Neural crest cell (in vitro differentiated cells): ENCODE measurements at regions not wholly inside any gene's neighbourhood (a gene's known extent, or its start where the extent isn't known, plus 50 kb on each side); places are given as distances from the start of the nearest gene placed in this dataset.

Experiments used
- DNase-seq: peaks from one replicate; pipeline ENCODE4 v3.0.0; 2021; ENCODE audit warnings: low read depth, mixed read lengths, low spot score
- H3K27ac Mint-ChIP-seq: one replicate; pipeline ENCODE4 v1.8.0; 2021; ENCODE audit warnings: mild to moderate bottlenecking, mixed read lengths; ENCODE audit not compliant: unreplicated experiment
- H3K27me3 Mint-ChIP-seq: 2 replicates; pipeline ENCODE4 v1.8.0; 2021; ENCODE audit warnings: low read depth, mild to moderate bottlenecking, mixed read lengths
- H3K36me3 Mint-ChIP-seq: 2 replicates; pipeline ENCODE4 v1.8.0; 2021; ENCODE audit warnings: low read depth, mild to moderate bottlenecking, mixed read lengths
- H3K4me1 Mint-ChIP-seq: 2 replicates; pipeline ENCODE4 v1.8.0; 2021; ENCODE audit warnings: mixed read lengths
- H3K4me3 Mint-ChIP-seq: one replicate; pipeline ENCODE4 v1.8.0; 2021; ENCODE audit warnings: mild to moderate bottlenecking, mixed read lengths
- H3K9me3 Mint-ChIP-seq: 2 replicates; pipeline ENCODE4 v1.8.0; 2021; ENCODE audit warnings: mixed read lengths
- TF ChIP-seq, protein P1 (sequence below): fragments of 200-600 bp; sonication (generic); conservative IDR thresholded peaks from 2 replicates; pipeline ENCODE4 v1.5.0; 2021; ENCODE audit warnings: antibody characterized with exemption, mild to moderate bottlenecking

DNA sequence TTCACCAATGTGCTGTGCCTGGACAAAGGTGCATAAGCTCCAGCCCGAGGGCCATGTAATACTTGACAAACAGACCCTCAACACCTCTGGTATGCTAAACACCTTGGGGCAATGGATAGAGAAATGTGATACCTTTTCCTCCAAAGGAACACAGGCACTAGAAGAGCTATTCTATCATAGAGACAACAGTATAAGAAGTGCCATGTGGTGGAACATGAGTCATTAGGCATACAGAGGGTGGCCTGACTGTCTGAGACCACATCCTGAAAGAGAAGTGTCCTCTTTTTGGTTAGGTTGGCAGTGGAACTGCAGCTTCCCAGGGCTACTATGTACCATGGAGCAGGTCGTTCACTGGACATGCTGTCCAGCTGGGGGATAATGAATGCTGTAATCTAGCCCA lies 153.9 kb downstream of the INSIG2 start:
- H3K4me3 Mint-ChIP-seq = no peak overlapping the region
- peaks cover 5% of the 10 kb centered on the region for H3K36me3 Mint-ChIP-seq
- peaks cover 4% of the 10 kb centered on the region for H3K27me3 Mint-ChIP-seq
- H3K27ac Mint-ChIP-seq = peak overlapping the region; percentile 53
- DNase-seq = no peak
- TF ChIP-seq, protein P1, sequence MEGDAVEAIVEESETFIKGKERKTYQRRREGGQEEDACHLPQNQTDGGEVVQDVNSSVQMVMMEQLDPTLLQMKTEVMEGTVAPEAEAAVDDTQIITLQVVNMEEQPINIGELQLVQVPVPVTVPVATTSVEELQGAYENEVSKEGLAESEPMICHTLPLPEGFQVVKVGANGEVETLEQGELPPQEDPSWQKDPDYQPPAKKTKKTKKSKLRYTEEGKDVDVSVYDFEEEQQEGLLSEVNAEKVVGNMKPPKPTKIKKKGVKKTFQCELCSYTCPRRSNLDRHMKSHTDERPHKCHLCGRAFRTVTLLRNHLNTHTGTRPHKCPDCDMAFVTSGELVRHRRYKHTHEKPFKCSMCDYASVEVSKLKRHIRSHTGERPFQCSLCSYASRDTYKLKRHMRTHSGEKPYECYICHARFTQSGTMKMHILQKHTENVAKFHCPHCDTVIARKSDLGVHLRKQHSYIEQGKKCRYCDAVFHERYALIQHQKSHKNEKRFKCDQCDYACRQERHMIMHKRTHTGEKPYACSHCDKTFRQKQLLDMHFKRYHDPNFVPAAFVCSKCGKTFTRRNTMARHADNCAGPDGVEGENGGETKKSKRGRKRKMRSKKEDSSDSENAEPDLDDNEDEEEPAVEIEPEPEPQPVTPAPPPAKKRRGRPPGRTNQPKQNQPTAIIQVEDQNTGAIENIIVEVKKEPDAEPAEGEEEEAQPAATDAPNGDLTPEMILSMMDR = no peak
- peaks cover 4% of the 10 kb centered on the region for H3K4me1 Mint-ChIP-seq
- H3K9me3 Mint-ChIP-seq = peaks cover 5% of the 10 kb centered on the region

DNA sequence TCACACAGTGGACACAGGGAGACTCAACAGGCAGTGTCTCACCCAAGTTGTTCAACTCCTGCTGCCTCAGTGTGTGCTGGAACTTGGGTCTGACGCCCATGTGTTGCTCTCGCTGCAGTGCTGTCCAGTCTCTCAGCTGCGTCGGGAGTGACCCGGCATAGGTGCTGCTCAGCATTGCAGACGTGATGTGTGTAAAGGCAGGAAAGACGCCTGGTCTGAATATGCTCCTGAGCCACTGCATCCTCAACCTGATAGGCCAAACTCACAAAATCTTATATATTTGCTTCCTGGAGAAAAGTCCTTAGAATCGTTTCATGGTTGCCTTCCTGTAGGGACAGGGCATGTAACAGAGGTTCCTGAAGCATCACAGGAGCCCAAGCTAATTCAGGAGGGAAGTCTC lies 152.9 kb downstream of the INSIG2 start:
- H3K27ac Mint-ChIP-seq = no peak overlapping the region
- peaks cover 4% of the 10 kb centered on the region for H3K27me3 Mint-ChIP-seq
- H3K9me3 Mint-ChIP-seq = peaks cover 8% of the 10 kb centered on the region
- H3K4me1 Mint-ChIP-seq = peaks cover 2% of the 10 kb centered on the region
- TF ChIP-seq, protein P1 = no peak
- no peak for DNase-seq
- peaks cover 5% of the 10 kb centered on the region for H3K36me3 Mint-ChIP-seq
- no peak overlapping the region for H3K4me3 Mint-ChIP-seq

DNA sequence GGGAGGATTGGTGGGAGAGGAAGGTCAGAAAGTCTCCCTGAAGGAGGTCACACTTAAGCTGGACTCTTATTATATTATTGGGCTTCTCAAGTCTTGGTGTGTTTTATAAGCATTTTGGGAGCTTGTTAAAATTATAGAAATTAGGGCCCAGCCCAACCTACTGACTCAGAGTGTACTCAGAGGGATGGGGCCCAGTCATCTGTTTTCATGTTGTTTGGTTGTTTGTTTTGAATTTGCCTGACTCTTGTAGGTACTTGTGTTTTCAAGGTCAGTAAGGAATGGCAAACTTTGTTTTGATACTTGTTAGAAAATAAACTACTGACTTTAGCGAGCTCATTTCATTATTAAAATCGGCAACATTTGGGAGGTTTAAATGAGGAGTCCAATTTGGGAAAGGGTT lies 152.0 kb downstream of the INSIG2 start:
- Mint-ChIP-seq H3K4me1 (no peaks in the 10 kb centered on the region), H3K9me3 (peaks cover 8% of the 10 kb centered on the region)

DNA sequence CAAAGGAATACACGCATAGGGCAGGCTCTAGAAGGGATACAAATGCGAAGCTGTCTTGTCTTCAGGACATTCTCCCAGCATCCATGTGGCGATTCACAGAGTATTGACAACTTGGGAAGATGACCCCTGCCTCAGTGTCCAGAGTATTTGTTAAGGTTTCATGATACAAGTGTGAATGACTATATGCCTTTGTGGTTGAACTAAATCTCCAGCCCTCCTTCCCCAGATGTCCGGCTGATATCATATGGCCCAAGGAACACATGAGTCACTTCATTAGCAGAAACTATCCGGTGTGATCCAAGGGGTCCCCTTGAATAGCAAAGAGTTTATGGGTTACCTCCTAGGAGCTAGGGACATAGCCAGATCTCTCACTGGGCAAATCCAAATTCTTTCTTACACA lies 151.0 kb downstream of the INSIG2 start:
- no peak for DNase-seq
- Mint-ChIP-seq H3K27ac (no peak overlapping the region), H3K4me3 (no peak overlapping the region), H3K27me3 (peaks cover 8% of the 10 kb centered on the region), H3K36me3 (peaks cover 5% of the 10 kb centered on the region), H3K4me1 (no peaks in the 10 kb centered on the region), H3K9me3 (peaks cover 10% of the 10 kb centered on the region)
- TF ChIP-seq, protein P1 = no peak

More for the DNA sequence above, 152.0 kb downstream of the INSIG2 start:
- TF ChIP-seq, protein P1 = no peak
- Mint-ChIP-seq H3K27me3 (peaks cover 7% of the 10 kb centered on the region), H3K27ac (no peak overlapping the region), H3K36me3 (peaks cover 5% of the 10 kb centered on the region), H3K4me3 (no peak overlapping the region)
- DNase-seq = no peak

DNA sequence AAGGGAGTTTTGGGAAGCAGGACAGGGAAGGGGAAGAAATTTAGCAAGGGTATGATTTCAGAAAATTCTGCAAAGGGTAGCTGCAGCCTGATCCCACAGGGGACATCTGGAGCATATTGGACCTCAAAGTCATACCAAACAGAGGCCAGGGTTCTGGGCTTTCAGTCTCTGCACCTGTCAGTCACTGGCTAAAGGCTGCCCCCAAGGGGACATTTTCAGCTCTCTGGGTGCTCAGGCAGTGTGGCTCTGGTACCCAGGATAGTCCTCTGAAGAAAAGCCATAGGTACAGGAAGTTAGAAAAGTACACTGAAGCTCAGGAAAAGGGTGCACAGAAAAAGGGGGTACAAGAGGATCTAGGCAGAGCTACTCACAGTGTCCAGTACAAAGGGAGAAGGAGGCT lies 149.2 kb downstream of the INSIG2 start:
- Mint-ChIP-seq H3K9me3 (peaks cover 10% of the 10 kb centered on the region), H3K27me3 (peaks cover 21% of the 10 kb centered on the region), H3K4me1 (peaks cover 4% of the 10 kb centered on the region), H3K27ac (no peak overlapping the region), H3K4me3 (no peak overlapping the region), H3K36me3 (peaks cover 5% of the 10 kb centered on the region)
- TF ChIP-seq, protein P1 = no peak
- DNase-seq = no peak

DNA sequence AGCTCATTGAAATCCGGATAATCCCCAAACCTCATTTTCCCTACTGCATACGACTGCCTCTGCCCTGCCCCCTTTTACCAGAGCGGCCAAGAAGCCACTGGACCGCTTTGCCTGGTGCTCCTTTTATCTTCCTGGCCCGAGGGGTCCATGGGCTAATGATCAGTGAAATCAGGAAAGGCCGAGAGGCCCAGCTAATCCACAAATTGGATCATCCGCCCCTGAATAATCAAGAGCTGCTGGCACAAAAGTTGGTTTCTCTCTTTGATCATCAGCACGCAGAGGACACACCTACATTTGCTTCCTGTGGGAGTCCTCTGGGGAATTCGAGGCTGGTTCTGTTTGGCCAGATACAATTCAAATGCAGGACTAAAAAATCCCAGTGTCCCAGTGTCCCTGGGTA lies 144.5 kb downstream of the INSIG2 start:
- Mint-ChIP-seq H3K27me3 (peaks cover 39% of the 10 kb centered on the region), H3K9me3 (peaks cover 5% of the 10 kb centered on the region), H3K27ac (peak overlapping the region; percentile 73), H3K36me3 (no peaks in the 10 kb centered on the region), H3K4me3 (no peak overlapping the region), H3K4me1 (peaks cover 4% of the 10 kb centered on the region)
- no peak for DNase-seq
- TF ChIP-seq, protein P1 = no peak
